OCI-LY7 (cell line): ENCODE measurements at regions not wholly inside any gene's neighbourhood (a gene's known extent, or its start where the extent isn't known, plus 50 kb on each side); places are given as distances from the start of the nearest gene placed in this dataset.
"Not testable (repeated sequence)": the region's sequence is repeated elsewhere in the genome, so short reads cannot be mapped to it uniquely, and the experiment has no call there.

ENCODE experiments used
- BruUV-seq: library from RNA; stranded (reverse); fragments of 400-500 nt; replicated peaks from 2 replicates; lab custom pipeline; 2021; lab: Mats Ljungman, UMichigan
- CTCF ChIA-PET: fragments of 300-600 bp; sonication (Branson Sonifier 250); formaldehyde crosslinking; loops from one replicate; lab custom pipeline; 2022; ENCODE audit warnings: antibody characterized with exemption; ENCODE audit not compliant: unreplicated experiment; lab: Charles Lee
- POLR2A ChIA-PET: fragments of 300-600 bp; sonication (Branson Sonifier 250); formaldehyde crosslinking; loops from one replicate; lab custom pipeline; 2022; ENCODE audit warnings: antibody characterized with exemption; lab: Charles Lee
- DNase-seq: peaks from one replicate; pipeline ENCODE4 v3.0.0-alpha.2; 2015; ENCODE audit warnings: low spot score
- H2AFZ ChIP-seq: fragments of 200-600 bp; sonication (generic), shearing (Covaris generic); 2 replicates; pipeline ENCODE4 v1.6.1; 2014; ENCODE audit warnings: mild to moderate bottlenecking, antibody characterized with exemption, low read length, moderate library complexity
- H3K27ac ChIP-seq: fragments of 200-600 bp; sonication (generic); 2 replicates; pipeline ENCODE4 v1.5.1; 2014; ENCODE audit warnings: mixed run types, low read depth, mild to moderate bottlenecking, moderate library complexity, low read length, inconsistent platforms; ENCODE audit not compliant: poor library complexity, severe bottlenecking
- H3K36me3 ChIP-seq: fragments of 200-600 bp; sonication (generic); 2 replicates; pipeline ENCODE4 v1.6.1; 2014; ENCODE audit warnings: mild to moderate bottlenecking, antibody characterized with exemption, low read length, moderate library complexity, mixed read lengths; ENCODE audit not compliant: insufficient read depth
- H3K4me1 ChIP-seq: fragments of 200-600 bp; sonication (generic); 2 replicates; pipeline ENCODE4 v1.5.1; 2014; ENCODE audit warnings: mild to moderate bottlenecking, low read length; ENCODE audit not compliant: insufficient read depth, poor library complexity, severe bottlenecking
- H3K4me2 ChIP-seq: fragments of 200-600 bp; sonication (generic); 2 replicates; pipeline ENCODE4 v1.6.1; 2014; ENCODE audit warnings: mild to moderate bottlenecking, low read length
- H3K4me3 ChIP-seq: fragments of 200-600 bp; sonication (generic); 2 replicates; pipeline ENCODE4 v1.5.1; 2014; ENCODE audit warnings: mild to moderate bottlenecking, low read depth, low read length; ENCODE audit not compliant: poor library complexity, severe bottlenecking
- H3K79me2 ChIP-seq: fragments of 200-600 bp; sonication (generic); 2 replicates; pipeline ENCODE4 v1.6.1; 2016; ENCODE audit warnings: low read depth, mild to moderate bottlenecking, low read length, moderate library complexity, mixed read lengths; ENCODE audit not compliant: insufficient read depth
- H3K9me2 ChIP-seq: fragments of 200-600 bp; sonication (generic); 2 replicates; pipeline ENCODE4 v1.6.1; 2016; ENCODE audit warnings: mild to moderate bottlenecking, low read length, mixed read lengths; ENCODE audit not compliant: insufficient read depth
- H3K9me3 ChIP-seq: fragments of 200-600 bp; sonication (generic); 2 replicates; pipeline ENCODE4 v1.6.1; 2014; ENCODE audit warnings: mild to moderate bottlenecking, mixed run types, low read length, mixed read lengths
- H4K20me1 ChIP-seq: fragments of 200-600 bp; sonication (generic); 2 replicates; pipeline ENCODE4 v1.6.1; 2014; ENCODE audit warnings: mild to moderate bottlenecking, antibody characterized with exemption, low read length, moderate library complexity, mixed read lengths; ENCODE audit not compliant: insufficient read depth
- EZH2phosphoT487 ChIP-seq: fragments of 200-600 bp; sonication (generic); IDR thresholded peaks from 2 replicates; pipeline ENCODE4 v1.6.1; 2018; ENCODE audit warnings: low read depth, borderline replicate concordance, mild to moderate bottlenecking, mixed run types, antibody characterized with exemption, low read length, moderate library complexity, mixed read lengths
- intact Hi-C: fragments of 100-400 bp; cut with micrococcal nuclease; formaldehyde crosslinking; loops from one replicate; pipeline ENCODE4 v1.10.0; 2022; ENCODE audit not compliant: unreplicated experiment
- TF ChIP-seq, protein P1 (sequence below): fragments of 200-600 bp; sonication (generic); conservative IDR thresholded peaks from 2 replicates; pipeline ENCODE4 v1.5.1; 2014; ENCODE audit warnings: mild to moderate bottlenecking, antibody characterized with exemption, low read length, moderate library complexity, mixed read lengths

DNA sequence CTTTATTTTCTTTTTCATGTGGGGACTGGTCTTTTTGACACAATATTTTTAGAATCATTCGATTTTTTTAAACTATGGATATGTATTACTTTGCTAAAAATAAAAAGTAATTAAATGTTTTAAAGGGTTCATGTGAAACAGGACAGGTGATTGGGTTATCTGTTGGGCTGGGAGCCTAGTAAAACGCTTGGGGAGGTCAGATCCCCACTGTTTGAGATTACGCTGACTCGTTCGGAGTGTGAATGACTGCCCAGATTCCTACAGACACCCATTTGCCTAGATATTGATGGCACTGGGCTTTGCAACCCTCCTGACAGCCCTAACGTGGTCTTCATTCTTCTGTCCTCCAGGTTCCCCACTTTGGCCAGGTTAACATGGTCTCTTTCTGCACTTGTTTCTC lies 62.9 kb upstream of the UBASH3B start:
- Histone ChIP-seq H2AFZ (no peak overlapping the region), H3K4me2 (no peak overlapping the region), H3K36me3 (no peaks in the 10 kb centered on the region), H3K4me3 (no peak overlapping the region), H4K20me1 (no peaks in the 10 kb centered on the region), H3K9me2 (no peaks in the 10 kb centered on the region), H3K4me1 (no peaks in the 10 kb centered on the region), H3K79me2 (no peaks in the 10 kb centered on the region), H3K27ac (no peak overlapping the region), H3K9me3 (no peaks in the 10 kb centered on the region)
- ChIA-PET POLR2A (no interaction called here), CTCF (no interaction called here)
- intact Hi-C loops: no loop called here
- BruUV-seq: no TSS peak
- DNase-seq: no peak
- TF ChIP-seq, protein P1, sequence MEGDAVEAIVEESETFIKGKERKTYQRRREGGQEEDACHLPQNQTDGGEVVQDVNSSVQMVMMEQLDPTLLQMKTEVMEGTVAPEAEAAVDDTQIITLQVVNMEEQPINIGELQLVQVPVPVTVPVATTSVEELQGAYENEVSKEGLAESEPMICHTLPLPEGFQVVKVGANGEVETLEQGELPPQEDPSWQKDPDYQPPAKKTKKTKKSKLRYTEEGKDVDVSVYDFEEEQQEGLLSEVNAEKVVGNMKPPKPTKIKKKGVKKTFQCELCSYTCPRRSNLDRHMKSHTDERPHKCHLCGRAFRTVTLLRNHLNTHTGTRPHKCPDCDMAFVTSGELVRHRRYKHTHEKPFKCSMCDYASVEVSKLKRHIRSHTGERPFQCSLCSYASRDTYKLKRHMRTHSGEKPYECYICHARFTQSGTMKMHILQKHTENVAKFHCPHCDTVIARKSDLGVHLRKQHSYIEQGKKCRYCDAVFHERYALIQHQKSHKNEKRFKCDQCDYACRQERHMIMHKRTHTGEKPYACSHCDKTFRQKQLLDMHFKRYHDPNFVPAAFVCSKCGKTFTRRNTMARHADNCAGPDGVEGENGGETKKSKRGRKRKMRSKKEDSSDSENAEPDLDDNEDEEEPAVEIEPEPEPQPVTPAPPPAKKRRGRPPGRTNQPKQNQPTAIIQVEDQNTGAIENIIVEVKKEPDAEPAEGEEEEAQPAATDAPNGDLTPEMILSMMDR: no peak
- no peak for TF ChIP-seq EZH2phosphoT487

DNA sequence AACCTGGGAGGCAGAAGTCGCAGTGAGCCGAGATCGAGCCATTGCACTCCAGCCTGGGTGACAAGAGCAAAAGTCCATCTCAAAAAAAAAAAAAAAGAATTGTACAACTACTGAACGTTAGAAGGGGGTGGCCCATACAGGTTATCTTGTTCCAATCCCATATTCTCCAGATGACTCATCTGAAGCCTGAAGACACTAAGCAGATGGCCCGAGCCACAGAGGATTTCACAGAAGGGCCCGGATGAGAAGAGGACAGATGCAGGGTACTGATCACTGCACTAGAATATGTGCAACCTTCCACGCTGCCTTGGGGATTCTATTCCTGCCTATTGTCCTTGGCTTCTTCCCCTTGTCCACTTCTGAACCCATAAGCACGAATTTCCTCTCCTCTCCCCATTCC lies 70.9 kb upstream of the UBASH3B start:
- BruUV-seq: no TSS peak
- POLR2A ChIA-PET: interaction anchor here (0.7 kb wide), 1 partner anchor 172 kb away, joined by 5 read pairs; no protein-coding TSS in a partner anchor
- CTCF ChIA-PET: no interaction called here
- no peak overlapping the region for H2AFZ ChIP-seq
- no peak overlapping the region for H3K4me2 ChIP-seq
- no peaks in the 10 kb centered on the region for H3K79me2 ChIP-seq
- intact Hi-C loops: loop anchor here (10.0 kb wide), 1 partner anchor 440 kb away; no protein-coding TSS in a partner anchor
- no peaks in the 10 kb centered on the region for H3K36me3 ChIP-seq
- no peaks in the 10 kb centered on the region for H3K9me3 ChIP-seq
- no peak for DNase-seq
- H4K20me1 ChIP-seq: no peaks in the 10 kb centered on the region
- TF ChIP-seq, protein P1: no peak
- no peak for TF ChIP-seq EZH2phosphoT487
- H3K4me3 ChIP-seq: no peak overlapping the region
- no peak overlapping the region for H3K27ac ChIP-seq
- no peaks in the 10 kb centered on the region for H3K9me2 ChIP-seq
- peaks cover 3% of the 10 kb centered on the region for H3K4me1 ChIP-seq

GRCh38 chr11:122580071-122580470 lies 75.5 kb upstream of the UBASH3B start:
- H3K4me1 ChIP-seq, H3K36me3 ChIP-seq, DNase-seq, H3K4me3 ChIP-seq, H3K9me2 ChIP-seq, H3K4me2 ChIP-seq, CTCF ChIA-PET, H3K9me3 ChIP-seq, BruUV-seq, H4K20me1 ChIP-seq, H2AFZ ChIP-seq, H3K79me2 ChIP-seq, H3K27ac ChIP-seq: not testable (repeated sequence)
- intact Hi-C loops: loop anchor here (1.0 to 10.0 kb wide), 5 partner anchors 49 to 445 kb away; no protein-coding TSS in a partner anchor
- POLR2A ChIA-PET: interaction anchor here (0.9 to 2.2 kb wide), 3 partner anchors 273 to 284 kb away, joined by 3 to 5 read pairs (median 3); no protein-coding TSS in a partner anchor
